ENCODE measurements at regions not wholly inside any gene's neighbourhood (a gene's known extent, or its start where the extent isn't known, plus 50 kb on each side); places are given as distances from the start of the nearest gene placed in this dataset.

GRCh38 chr4:188911199-188911598, 772.0 kb downstream of the TRIML1 start:
- Histone ChIP-seq H3K9ac (ENCODE audit: low read length) (no peak overlapping the region), H2AFZ (ENCODE audit: low read depth, low read length, poor library complexity, severe bottlenecking) (no peak overlapping the region), H3K79me2 (ENCODE audit: insufficient read depth, low read length) (no peaks in the 10 kb centered on the region), H4K20me1 (ENCODE audit: insufficient read depth) (no peaks in the 10 kb centered on the region), H3K4me3 (replicated peaks in 1 of 2; ENCODE audit: low read depth in 1 of 2, low read length in 2 of 2) (no peak overlapping the region), H3K36me3 (ENCODE audit: control insufficient read depth in 1 of 2, insufficient read depth in 2 of 2, low read length in 2 of 2) (no peaks in the 10 kb centered on the region), H3K27ac (ENCODE audit: low read depth, low read length) (no peak overlapping the region), H3K9me3 (ENCODE audit: control insufficient read depth in 1 of 2, insufficient read depth in 1 of 2, low read depth in 1 of 2, low read length in 2 of 2) (no peaks in the 10 kb centered on the region), H3K4me1 (ENCODE audit: control insufficient read depth in 1 of 2, insufficient read depth in 2 of 2, low read length in 2 of 2) (no peaks in the 10 kb centered on the region), H3K9me2 (ENCODE audit: insufficient read depth) (no peaks in the 10 kb centered on the region), H3K4me2 (ENCODE audit: low read length) (no peak overlapping the region), H3K27me3 (ENCODE audit: insufficient read depth, low read length) (no peaks in the 10 kb centered on the region)
- ChIA-PET RAD21 (ENCODE audit: low non-redundant PET in 1 of 2, low total read pairs in 2 of 2, uncharacterized antibody in 2 of 2, unreplicated experiment in 2 of 2) (no interaction called here), CTCF (no interaction called here), POLR2A (no interaction called here)
- no TSS peak for BruUV-seq (replicated peaks)
- no peak for DNase-seq (ENCODE audit: low read depth, low spot score)
- TF ChIP-seq ZNF274 (IDR thresholded peaks at IDR 0.05; ENCODE audit: low read depth, low read length) (no peak), EZH2phosphoT487 (IDR thresholded peaks at IDR 0.05; ENCODE audit: borderline replicate concordance) (no peak), EGR1 (IDR thresholded peaks at IDR 0.05; ENCODE audit: low read depth) (no peak), YY1 (IDR thresholded peaks at IDR 0.05; ENCODE audit: extremely low read depth, insufficient replicate concordance, low read depth, low read length) (no peak), SP1 (IDR thresholded peaks at IDR 0.05; ENCODE audit: low read depth) (no peak), REST (IDR thresholded peaks at IDR 0.05; ENCODE audit: low read depth) (no peak)
- intact Hi-C loops (cut with micrococcal nuclease): no loop called here
- ATAC-seq: no peak

GRCh38 chr4:188911707-188912106, 772.5 kb downstream of the TRIML1 start:
- Histone ChIP-seq H2AFZ (ENCODE audit: low read depth, low read length, poor library complexity, severe bottlenecking) (no peak overlapping the region), H3K9ac (ENCODE audit: low read length) (no peak overlapping the region), H3K4me3 (replicated peaks in 1 of 2; ENCODE audit: low read depth in 1 of 2, low read length in 2 of 2) (no peak overlapping the region), H3K27ac (ENCODE audit: low read depth, low read length) (no peak overlapping the region), H3K9me2 (ENCODE audit: insufficient read depth) (no peaks in the 10 kb centered on the region), H3K27me3 (ENCODE audit: insufficient read depth, low read length) (no peaks in the 10 kb centered on the region), H3K4me2 (ENCODE audit: low read length) (no peak overlapping the region), H4K20me1 (ENCODE audit: insufficient read depth) (no peaks in the 10 kb centered on the region), H3K4me1 (ENCODE audit: control insufficient read depth in 1 of 2, insufficient read depth in 2 of 2, low read length in 2 of 2) (no peaks in the 10 kb centered on the region), H3K36me3 (ENCODE audit: control insufficient read depth in 1 of 2, insufficient read depth in 2 of 2, low read length in 2 of 2) (no peaks in the 10 kb centered on the region), H3K9me3 (ENCODE audit: control insufficient read depth in 1 of 2, insufficient read depth in 1 of 2, low read depth in 1 of 2, low read length in 2 of 2) (no peaks in the 10 kb centered on the region), H3K79me2 (ENCODE audit: insufficient read depth, low read length) (no peaks in the 10 kb centered on the region)
- POLR2A ChIA-PET: no interaction called here
- intact Hi-C loops (cut with micrococcal nuclease): no loop called here
- CTCF ChIA-PET: no interaction called here
- RAD21 ChIA-PET (ENCODE audit: low non-redundant PET in 1 of 2, low total read pairs in 2 of 2, uncharacterized antibody in 2 of 2, unreplicated experiment in 2 of 2): no interaction called here
- no TSS peak for BruUV-seq (replicated peaks)
- DNase-seq (ENCODE audit: low read depth, low spot score): no peak
- ATAC-seq: no peak
- TF ChIP-seq SP1 (IDR thresholded peaks at IDR 0.05; ENCODE audit: low read depth): no peak
- no peak for TF ChIP-seq POLR2A (IDR thresholded peaks at IDR 0.05; ENCODE audit: borderline replicate concordance, extremely low read depth, insufficient read depth, insufficient read length)
- no peak for TF ChIP-seq POLR2AphosphoS5 (IDR thresholded peaks at IDR 0.05; ENCODE audit: low read depth, low read length)
- TF ChIP-seq TCF7L2 (IDR thresholded peaks at IDR 0.05; ENCODE audit: borderline replicate concordance, extremely low read depth, insufficient read depth, insufficient read length): no peak
- no peak for TF ChIP-seq SRF (IDR thresholded peaks at IDR 0.05; ENCODE audit: low read depth)
- no peak for TF ChIP-seq CBX3 (IDR thresholded peaks at IDR 0.05; ENCODE audit: low read depth)
- TF ChIP-seq EZH2 (IDR thresholded peaks at IDR 0.05): no peak
- TF ChIP-seq CTCF (IDR thresholded peaks at IDR 0.05 in 2 of 3, conservative IDR thresholded peaks at IDR 0.05 in 1 of 3; ENCODE audit: borderline replicate concordance in 1 of 3, insufficient read depth in 1 of 3, low read depth in 2 of 3, low read length in 2 of 3): no peak
- TF ChIP-seq ATF3 (IDR thresholded peaks at IDR 0.05): no peak
- no peak for TF ChIP-seq ZFX (IDR thresholded peaks at IDR 0.05)
